ENCODE measurements at regions not wholly inside any gene's neighbourhood (a gene's known extent, or its start where the extent isn't known, plus 50 kb on each side); places are given as distances from the start of the nearest gene placed in this dataset.

- no peak for TF ChIP-seq SIN3A (IDR thresholded peaks at IDR 0.05; ENCODE audit: borderline replicate concordance, insufficient read depth, low read length)
- TF ChIP-seq POLR2AphosphoS5 (IDR thresholded peaks at IDR 0.05; ENCODE audit: low read depth, low read length), result no peak
- TF ChIP-seq FOXP2 (optimal IDR thresholded peaks at IDR 0.05; ENCODE audit: borderline replicate concordance, extremely low read depth, extremely low read length, insufficient read depth), result no peak
- TF ChIP-seq TAF1 (IDR thresholded peaks at IDR 0.05; ENCODE audit: borderline replicate concordance, insufficient read depth, low read length), result no peak
- TF ChIP-seq REST (IDR thresholded peaks at IDR 0.05; ENCODE audit: insufficient read depth in 1 of 2, low read depth in 2 of 2, low read length in 2 of 2), result no peak
These were observed 518.5 kb downstream of the PTPRU start for GRCh38 chr1:29754573-29755375.

DNA sequence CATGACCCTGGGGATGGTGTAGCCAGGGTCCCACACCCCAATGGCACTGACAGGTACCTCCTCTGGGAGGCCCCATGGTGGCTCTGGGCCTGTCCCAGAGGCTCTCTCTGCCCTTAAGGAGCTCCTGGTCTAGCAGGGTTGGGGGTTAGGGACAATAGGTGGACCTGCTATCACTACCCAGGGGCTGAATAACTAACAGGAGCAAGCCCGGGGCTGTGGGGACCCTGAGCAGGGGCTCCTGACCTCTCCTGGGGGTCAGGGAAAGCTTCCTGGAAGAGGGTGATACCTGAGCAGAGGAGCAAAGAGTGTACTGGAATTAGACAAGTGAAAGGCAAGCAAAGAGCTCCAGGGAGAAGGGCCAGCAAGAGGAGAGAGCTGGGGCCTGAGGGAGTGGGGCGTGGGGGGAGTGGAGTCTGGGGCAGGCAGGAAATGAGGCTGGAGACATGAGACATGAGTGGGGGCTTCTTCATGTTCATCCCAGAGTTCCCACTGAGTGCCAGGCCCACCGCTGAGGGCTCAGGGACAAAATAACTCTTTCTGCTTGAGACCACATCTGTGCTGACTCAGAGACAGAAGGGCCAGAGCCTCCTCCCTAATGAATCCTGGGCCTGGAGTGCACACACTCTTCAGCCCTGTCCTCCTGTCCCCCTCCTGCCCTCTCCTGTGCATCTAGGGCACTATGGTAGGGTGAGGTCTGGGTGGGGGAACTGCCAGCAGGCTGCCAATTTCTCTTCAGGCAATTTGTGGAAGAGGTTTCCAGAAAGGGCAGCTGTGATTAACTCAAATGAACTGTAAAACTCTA lies 517.6 kb downstream of the PTPRU start:
- TF ChIP-seq POLR2AphosphoS5 (IDR thresholded peaks at IDR 0.05; ENCODE audit: low read depth, low read length) (no peak), TAF1 (IDR thresholded peaks at IDR 0.05; ENCODE audit: borderline replicate concordance, insufficient read depth, low read length) (no peak), SIN3A (IDR thresholded peaks at IDR 0.05; ENCODE audit: borderline replicate concordance, insufficient read depth, low read length) (no peak)

DNA sequence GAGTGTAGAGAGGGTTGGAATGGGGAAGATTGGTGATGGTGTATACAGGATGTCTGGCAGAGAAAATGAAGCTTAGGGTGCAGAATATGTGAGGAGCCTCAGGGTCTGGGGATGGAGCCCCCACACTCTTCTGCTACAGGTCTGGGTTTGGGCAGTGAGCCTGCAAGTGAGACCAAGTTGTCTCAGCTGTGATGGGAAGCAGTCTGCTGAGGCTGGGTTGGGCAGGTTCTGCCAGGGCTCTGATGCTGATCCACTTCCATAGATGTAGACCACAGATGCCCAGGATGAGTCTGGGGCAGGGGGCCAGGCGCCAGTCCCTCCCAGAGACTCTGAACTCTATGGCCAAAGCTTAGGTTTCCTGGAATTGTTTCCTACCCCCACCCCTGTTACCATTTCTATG lies 516.9 kb downstream of the PTPRU start:
- TF ChIP-seq FOXP2 (optimal IDR thresholded peaks at IDR 0.05; ENCODE audit: borderline replicate concordance, extremely low read depth, extremely low read length, insufficient read depth) (no peak), POLR2AphosphoS5 (IDR thresholded peaks at IDR 0.05; ENCODE audit: low read depth, low read length) (no peak), TAF1 (IDR thresholded peaks at IDR 0.05; ENCODE audit: borderline replicate concordance, insufficient read depth, low read length) (no peak), REST (IDR thresholded peaks at IDR 0.05; ENCODE audit: insufficient read depth in 1 of 2, low read depth in 2 of 2, low read length in 2 of 2) (no peak), SIN3A (IDR thresholded peaks at IDR 0.05; ENCODE audit: borderline replicate concordance, insufficient read depth, low read length) (no peak)

DNA sequence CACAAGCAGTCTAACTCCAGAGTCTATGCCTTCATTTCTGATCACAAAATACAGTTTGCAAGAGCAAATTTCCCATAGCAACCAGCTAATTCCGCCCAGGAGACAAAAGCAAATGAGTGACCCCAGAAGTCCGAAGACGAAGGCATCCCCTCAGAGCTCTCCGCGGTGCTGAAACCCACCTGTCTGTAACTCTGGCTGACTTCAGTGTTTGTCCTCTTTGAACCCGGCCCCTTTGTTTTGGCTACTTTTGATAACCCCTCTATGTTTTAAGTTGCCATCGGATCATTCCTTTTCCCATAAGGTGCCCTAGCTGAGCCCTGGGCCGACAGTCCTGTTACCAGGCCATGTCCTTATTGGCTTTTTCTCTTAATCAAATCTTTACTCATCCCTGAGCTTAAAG lies 515.8 kb downstream of the PTPRU start:
- TF ChIP-seq REST (IDR thresholded peaks at IDR 0.05; ENCODE audit: insufficient read depth in 1 of 2, low read depth in 2 of 2, low read length in 2 of 2) (peak; percentile 80 to 93), POLR2AphosphoS5 (IDR thresholded peaks at IDR 0.05; ENCODE audit: low read depth, low read length) (no peak)

GRCh38 chr1:29749024-29749945 lies 513.0 kb downstream of the PTPRU start:
- no peak for TF ChIP-seq REST (IDR thresholded peaks at IDR 0.05; ENCODE audit: insufficient read depth in 1 of 2, low read depth in 2 of 2, low read length in 2 of 2)
- no peak for TF ChIP-seq FOXP2 (optimal IDR thresholded peaks at IDR 0.05; ENCODE audit: borderline replicate concordance, extremely low read depth, extremely low read length, insufficient read depth)
- TF ChIP-seq TAF1 (IDR thresholded peaks at IDR 0.05; ENCODE audit: borderline replicate concordance, insufficient read depth, low read length), result no peak
- no peak for TF ChIP-seq SIN3A (IDR thresholded peaks at IDR 0.05; ENCODE audit: borderline replicate concordance, insufficient read depth, low read length)
- TF ChIP-seq POLR2AphosphoS5 (IDR thresholded peaks at IDR 0.05; ENCODE audit: low read depth, low read length), result no peak

Data from PFSK-1 (cell line).